BE2C (cell line): ENCODE measurements at regions not wholly inside any gene's neighbourhood (a gene's known extent, or its start where the extent isn't known, plus 50 kb on each side); places are given as distances from the start of the nearest gene placed in this dataset.

ENCODE experiments used
- DNase-seq: peaks from one replicate; pipeline ENCODE4 v3.0.0-alpha.2; 2020
- H3K27me3 ChIP-seq: fragments of 250-450 bp; sonication (Bioruptor Pico); 2 replicates; pipeline ENCODE4 v1.5.1; 2020; ENCODE audit warnings: mild to moderate bottlenecking
- H3K36me3 ChIP-seq: fragments of 250-450 bp; sonication (Bioruptor Pico); 2 replicates; pipeline ENCODE4 v1.5.1; 2020; ENCODE audit warnings: mild to moderate bottlenecking
- H3K4me1 ChIP-seq: fragments of 250-450 bp; sonication (Bioruptor Pico); 2 replicates; pipeline ENCODE4 v1.5.1; 2020
- H3K4me3 ChIP-seq: 2 replicates; pipeline ENCODE4 v1.5.1; 2011; ENCODE audit warnings: low read depth, low read length
- H3K9me3 ChIP-seq: fragments of 250-450 bp; sonication (Bioruptor Pico); 2 replicates; pipeline ENCODE4 v1.5.1; 2020
- CTCF ChIP-seq: IDR thresholded peaks from 2 replicates; pipeline ENCODE4 v1.5.1; 2012; ENCODE audit warnings: mild to moderate bottlenecking, low read depth, low read length

- no peak for DNase-seq
- H3K4me3 ChIP-seq: no peak overlapping the region
- no peaks in the 10 kb centered on the region for H3K36me3 ChIP-seq
- no peaks in the 10 kb centered on the region for H3K27me3 ChIP-seq
- peaks cover 4% of the 10 kb centered on the region; the same call in 1 of the 2 replicates for H3K4me1 ChIP-seq
- H3K9me3 ChIP-seq: no peaks in the 10 kb centered on the region
- TF ChIP-seq CTCF: no peak
These were observed 188.5 kb upstream of the SLC24A5 start for GRCh38 chr15:47932261-47932660.

DNA sequence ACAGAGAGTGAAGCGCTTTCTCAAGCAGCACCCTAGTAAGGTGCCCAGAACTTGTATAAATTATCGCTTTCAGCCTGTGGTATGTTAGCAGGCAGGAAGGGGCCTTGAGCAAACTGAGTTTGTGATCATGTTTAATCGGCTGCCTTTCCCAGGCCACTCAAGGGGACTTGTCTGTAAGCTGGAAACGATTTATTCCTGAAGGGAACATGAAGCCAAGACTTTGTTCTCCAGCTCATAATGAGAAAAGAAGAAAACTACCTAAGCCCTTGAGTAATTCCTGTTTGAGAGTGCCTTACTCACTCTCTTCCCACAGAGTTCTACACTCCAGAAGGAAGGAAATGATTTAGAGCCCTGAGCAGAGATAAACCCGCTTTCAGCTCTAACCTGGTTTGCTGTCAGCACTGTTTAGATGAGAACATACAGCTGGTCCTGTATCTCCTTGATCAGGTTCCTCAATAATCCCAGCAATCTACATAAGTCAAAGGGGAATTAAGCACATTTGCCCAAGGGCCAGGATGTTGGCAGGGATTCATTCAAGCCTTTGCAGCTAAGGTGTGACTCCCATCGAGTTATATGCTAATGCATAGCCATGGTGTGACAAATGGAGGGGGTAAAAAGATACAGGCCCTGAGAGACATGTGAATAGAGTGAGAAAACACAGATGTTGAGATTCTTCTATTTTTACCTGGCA is 187.7 kb upstream of the SLC24A5 start:
- H3K4me3 ChIP-seq: no peak overlapping the region
- no peaks in the 10 kb centered on the region for H3K36me3 ChIP-seq
- TF ChIP-seq CTCF: no peak
- H3K9me3 ChIP-seq: no peaks in the 10 kb centered on the region
- no peak for DNase-seq
- H3K27me3 ChIP-seq: no peaks in the 10 kb centered on the region
- peaks cover 4% of the 10 kb centered on the region; the same call in 1 of the 2 replicates for H3K4me1 ChIP-seq

GRCh38 chr15:47933865-47934264 is 186.9 kb upstream of the SLC24A5 start:
- Histone ChIP-seq H3K36me3 (no peaks in the 10 kb centered on the region), H3K4me1 (peaks cover 4% of the 10 kb centered on the region; the same call in 1 of the 2 replicates), H3K9me3 (no peaks in the 10 kb centered on the region), H3K4me3 (no peak overlapping the region), H3K27me3 (no peaks in the 10 kb centered on the region)
- no peak for DNase-seq
- TF ChIP-seq CTCF: no peak

DNA sequence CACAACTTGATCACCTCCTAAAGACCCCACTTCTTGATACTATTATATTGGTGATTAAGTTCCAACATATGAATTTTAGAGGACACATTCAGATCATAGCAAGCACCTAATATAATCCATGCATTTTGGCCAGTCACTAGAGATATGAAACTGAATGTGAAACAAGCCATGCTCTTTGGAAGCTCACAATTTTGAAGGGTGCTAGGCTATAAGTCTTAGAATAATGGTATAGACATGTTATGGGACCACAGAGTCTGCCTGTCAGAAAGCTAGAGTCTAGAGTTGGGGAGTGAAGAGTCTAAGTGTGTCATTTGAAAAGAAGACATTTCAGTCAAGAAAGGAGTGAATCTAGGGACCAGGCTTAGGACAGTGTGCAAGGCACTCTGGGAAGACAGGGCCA is 186.4 kb upstream of the SLC24A5 start:
- Histone ChIP-seq H3K4me1 (peaks cover 4% of the 10 kb centered on the region; the same call in 1 of the 2 replicates), H3K27me3 (no peaks in the 10 kb centered on the region), H3K36me3 (no peaks in the 10 kb centered on the region), H3K4me3 (no peak overlapping the region), H3K9me3 (no peaks in the 10 kb centered on the region)
- no peak for TF ChIP-seq CTCF
- no peak for DNase-seq

GRCh38 chr15:47937834-47938233 is 183.0 kb upstream of the SLC24A5 start:
- H3K36me3 ChIP-seq: no peaks in the 10 kb centered on the region
- no peaks in the 10 kb centered on the region for H3K4me1 ChIP-seq
- H3K4me3 ChIP-seq: no peak overlapping the region
- DNase-seq: no peak
- TF ChIP-seq CTCF: no peak
- H3K27me3 ChIP-seq: no peaks in the 10 kb centered on the region
- H3K9me3 ChIP-seq: no peaks in the 10 kb centered on the region

DNA sequence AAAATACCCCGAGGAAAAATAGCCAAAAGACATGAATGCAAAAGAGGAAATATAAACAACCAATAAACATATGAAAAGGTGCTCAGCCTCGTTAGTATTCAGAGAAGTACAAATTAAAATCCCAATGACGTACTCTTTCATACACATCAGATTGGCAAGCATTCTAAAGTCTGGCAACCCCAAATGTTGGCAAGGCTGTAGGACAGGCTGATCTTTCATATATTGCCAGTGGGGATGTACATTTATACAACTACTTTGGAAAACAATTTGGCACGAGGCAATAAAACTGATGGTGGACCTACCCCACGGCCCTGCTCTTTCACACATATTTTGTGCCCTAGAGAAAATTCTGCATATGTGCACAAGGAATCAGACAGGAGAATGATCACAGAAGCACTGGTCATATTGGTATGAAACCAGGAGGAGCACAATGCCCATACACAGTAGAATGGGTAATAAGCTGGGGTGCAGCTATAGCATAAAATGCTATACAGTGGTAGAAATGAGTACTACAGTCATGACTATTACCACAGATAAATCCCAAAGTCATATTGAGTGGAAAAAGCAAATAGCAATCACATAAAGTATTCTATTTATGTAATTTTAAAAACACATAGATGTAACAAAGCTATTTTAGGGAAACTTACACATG is 176.0 kb upstream of the SLC24A5 start:
- H3K9me3 ChIP-seq: no peaks in the 10 kb centered on the region
- no peak overlapping the region for H3K4me3 ChIP-seq
- no peaks in the 10 kb centered on the region for H3K27me3 ChIP-seq
- TF ChIP-seq CTCF: no peak
- no peaks in the 10 kb centered on the region; the same call in 1 of the 2 replicates for H3K4me1 ChIP-seq
- H3K36me3 ChIP-seq: no peaks in the 10 kb centered on the region
- DNase-seq: no peak
